HG02938 (cell line): ENCODE measurements at regions not wholly inside any gene's neighbourhood (a gene's known extent, or its start where the extent isn't known, plus 50 kb on each side); places are given as distances from the start of the nearest gene placed in this dataset.
"Not testable (repeated sequence)": the region's sequence is repeated elsewhere in the genome, so short reads cannot be mapped to it uniquely, and the experiment has no call there.

ENCODE experiments used
- ATAC-seq: cut with Tn5 transposase; IDR thresholded peaks from one replicate; pipeline ENCODE4 v1.9.1; 2021; ENCODE audit warnings: mild to moderate bottlenecking, moderate library complexity; ENCODE audit not compliant: unreplicated experiment

DNA sequence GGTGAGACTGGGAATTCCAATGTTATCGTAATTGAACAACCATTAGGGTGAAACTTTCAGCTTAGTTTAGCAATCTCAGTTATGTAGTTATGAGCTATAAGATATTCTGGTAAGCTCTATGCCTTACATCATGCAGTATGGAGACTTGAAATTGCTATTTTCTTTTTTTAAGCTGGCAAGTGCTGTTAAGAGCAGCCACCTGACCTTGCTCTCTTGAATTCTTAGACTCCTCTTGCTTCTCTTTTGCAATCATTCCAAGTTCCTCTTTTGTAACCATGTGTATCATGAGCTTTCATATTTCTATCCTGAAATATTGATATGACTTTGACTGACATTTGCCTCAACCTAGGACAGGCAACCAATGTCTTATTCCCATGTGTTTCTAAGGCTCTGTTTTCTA lies 446.3 kb upstream of the SLC35B3 start:
- ATAC-seq: no peak

DNA sequence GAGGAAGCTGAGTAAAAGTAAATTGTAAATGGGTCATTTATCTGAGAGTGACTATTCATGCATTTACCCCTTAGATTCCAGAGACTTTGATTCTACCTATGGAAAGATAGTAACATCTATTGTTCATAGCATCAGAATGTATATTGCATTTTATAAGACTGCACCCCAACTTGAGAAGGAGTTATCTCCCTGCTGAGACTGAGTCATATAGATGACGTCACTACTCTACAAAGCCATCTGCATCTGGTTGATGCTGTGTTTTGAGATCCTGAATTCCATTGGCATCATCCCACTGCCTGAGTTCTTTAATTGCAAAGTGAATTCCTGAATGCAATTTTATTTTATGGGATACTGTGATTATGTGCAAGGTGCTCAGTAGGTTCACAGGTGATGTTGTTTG lies 444.0 kb upstream of the SLC35B3 start:
- no peak for ATAC-seq

DNA sequence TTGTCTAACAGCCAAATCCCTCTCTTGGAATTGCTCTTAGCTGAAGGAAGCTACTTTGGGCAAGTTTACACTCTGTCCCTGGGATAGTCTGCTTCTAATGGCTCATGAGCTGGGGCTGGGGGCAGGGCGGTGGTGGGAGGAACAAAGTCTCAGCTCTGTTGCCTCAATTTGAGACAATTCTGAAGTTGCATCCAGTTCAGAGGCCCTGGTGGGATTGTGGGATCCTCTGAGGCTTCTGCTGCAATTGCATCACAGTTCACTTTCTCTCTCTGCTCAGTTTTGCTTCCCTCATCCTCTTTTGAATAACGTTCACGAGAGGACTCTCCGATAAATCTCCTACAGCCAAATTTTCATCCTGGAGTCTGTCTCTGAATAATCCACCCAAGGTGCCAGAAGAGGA lies 440.6 kb upstream of the SLC35B3 start:
- ATAC-seq: no peak

DNA sequence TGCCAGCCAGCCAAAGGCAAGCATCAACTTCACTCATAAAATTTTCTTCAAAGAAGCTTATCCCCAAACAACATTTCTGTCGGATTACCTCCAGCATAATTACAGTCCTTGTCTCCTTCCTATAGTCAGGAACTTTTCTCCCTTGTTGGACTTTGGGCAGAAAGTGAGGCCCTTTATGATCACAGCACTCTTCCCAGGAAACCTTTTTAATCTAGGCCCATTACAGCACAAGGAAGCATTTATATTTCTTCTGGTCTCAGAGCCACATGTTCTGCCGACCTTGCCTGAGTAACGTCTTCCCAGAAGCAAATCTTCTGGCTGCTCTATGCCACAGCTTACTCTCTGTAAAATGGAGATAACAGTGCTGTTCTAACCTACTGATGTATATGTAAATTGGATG lies 437.2 kb upstream of the SLC35B3 start:
- no peak for ATAC-seq

DNA sequence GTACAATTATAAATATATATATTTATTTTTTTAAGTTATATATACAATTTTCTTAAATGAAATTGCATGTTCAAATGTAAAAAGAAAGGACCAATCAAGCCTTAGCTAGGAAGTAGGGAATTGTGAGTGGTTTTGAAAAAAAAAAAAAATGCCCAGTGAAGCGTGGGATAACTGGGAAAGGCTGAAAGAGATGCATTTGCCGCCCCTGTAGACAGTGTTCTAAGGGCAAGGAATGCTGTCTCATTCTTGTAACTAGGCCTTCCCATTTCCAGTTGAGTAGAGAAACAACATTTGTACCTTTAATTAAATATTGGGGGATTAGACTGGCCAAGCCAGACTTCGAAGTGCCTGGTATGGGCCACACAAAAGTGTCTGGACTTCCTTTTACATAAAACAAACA lies 430.1 kb upstream of the SLC35B3 start:
- no peak for ATAC-seq

DNA sequence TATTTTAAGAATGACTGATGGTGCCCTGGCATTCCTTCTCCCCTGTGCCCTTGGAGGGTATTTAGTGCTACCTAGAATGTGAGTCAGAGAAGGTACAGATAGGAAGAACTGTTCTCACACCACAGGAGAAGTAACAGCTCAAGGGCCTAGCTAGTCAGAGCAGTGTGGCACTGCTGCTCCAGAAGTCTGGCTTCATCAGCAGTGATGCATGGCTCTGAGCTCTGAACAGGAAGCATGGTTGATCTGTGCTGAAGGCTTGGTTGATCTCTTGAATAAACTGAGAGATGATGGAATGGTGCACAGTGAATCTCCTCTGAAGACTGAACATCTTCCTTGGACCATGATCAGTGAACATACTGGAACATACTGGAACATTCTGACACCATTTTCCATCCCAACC lies 425.3 kb upstream of the SLC35B3 start:
- no peak for ATAC-seq

DNA sequence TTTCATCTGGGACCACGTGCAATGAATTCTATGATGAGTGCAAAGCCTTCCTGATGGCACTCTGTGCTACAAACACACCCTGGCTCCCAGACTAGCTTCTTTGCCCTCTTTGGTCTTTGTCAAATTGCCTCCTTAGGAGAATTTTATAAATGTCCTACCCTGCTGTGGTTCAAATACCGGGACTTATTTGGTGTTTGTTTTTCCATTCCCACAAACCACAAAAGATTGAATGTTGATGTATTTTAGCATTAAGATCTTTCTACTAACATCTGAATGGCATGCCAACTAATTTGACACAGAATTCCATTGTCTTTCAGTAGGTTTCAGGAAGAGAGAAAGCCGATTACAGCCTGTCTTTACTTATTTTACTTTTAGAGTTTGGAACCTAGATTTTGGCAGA lies 424.2 kb upstream of the SLC35B3 start:
- ATAC-seq: no peak

DNA sequence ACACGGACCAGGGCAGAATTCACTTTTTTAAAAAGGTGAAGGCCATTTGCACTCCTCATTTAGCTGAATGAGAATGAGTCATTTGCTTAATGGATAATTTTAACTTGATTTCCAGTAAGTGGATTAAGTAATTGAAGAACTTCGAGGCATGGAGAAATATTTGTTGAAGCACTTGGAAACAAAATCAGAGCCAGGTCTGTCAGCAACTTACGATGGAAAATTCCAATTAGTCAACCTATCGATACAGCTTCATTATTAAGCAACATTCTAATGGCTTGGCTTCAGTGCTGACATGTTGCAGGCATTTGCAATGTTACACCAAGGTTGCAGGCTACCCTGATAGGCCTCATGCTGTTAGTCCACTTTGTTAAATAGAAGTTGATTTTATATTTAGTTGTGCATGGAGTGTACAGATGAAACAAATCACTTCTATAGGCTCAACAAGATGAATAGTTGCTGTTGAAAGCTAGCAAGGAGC lies 423.5 kb upstream of the SLC35B3 start:
- no peak for ATAC-seq

DNA sequence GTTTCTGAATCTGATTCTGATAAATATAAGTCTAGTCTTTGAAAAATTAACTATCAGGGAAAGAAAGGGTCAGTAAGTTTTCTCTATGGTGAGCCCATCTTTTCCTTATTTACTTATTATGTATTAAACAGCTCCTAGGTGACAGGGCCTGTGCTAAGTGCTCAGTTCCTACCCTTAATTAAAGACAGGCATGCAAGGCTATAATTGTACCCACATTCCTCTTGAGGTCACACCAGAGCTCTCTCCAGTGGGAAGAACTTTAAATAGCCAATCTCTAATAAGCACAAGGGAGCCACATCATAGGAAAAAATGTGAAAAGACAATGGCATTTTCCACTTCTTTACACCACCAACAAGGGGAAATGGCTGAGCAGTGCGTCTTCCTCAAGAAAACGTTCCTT lies 421.8 kb upstream of the SLC35B3 start:
- ATAC-seq: no peak

DNA sequence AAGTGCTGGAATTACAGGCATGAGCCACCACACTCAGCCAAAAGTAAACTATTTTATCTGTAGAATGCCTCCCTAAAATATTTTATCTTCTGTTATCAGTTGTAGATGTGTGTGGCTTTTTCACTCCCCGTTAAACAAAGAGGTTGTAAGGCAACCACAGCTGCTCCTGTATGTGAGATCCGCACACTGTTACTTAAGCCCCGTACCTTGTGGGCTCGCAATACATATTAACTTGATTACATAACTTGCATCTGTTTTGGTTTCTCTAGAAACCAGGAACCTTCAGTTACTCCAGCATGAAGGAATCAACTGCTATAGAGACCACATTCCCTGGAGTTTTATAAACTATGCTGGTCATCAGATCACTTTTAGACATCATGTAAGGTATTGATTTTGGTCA lies 420.1 kb upstream of the SLC35B3 start:
- ATAC-seq: no peak

DNA sequence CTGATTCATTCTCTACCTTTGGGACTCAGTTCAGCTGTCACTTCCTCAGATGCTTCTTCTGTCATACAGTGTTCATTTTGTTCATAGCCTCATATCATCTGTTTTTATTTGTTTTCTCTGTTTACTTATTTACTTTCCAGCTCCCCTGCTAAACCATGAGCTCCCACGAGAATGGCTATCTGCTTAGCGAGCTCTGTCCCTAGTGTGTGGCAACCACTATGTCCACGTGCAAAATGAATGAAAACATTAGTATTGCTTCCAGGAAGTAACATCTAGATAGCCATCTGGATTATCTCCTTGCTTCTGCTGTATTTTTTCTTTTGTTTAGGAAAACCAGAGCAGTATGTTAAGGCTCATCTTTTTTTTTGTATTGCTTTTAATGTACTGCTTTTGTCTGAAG lies 417.0 kb upstream of the SLC35B3 start:
- ATAC-seq: no peak

DNA sequence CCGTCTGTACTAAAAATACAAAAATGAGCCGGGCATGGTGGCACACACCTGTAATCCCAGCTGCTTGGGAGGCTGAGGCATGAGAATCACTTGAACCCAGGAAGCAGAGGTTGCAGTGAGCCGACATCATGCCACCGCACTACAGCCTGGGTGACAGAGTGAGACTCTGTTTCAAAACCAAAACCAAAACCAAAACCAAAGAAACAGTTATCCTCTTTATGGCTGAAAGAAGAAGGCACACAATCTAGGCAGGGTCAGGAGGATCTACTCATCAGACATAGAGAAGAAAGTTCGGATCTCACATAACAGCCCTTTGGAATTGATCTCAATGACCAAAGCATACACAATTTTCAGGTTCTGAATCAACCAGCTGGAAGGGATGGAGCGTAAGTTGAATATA lies 411.3 kb upstream of the SLC35B3 start:
- not testable (repeated sequence) for ATAC-seq

DNA sequence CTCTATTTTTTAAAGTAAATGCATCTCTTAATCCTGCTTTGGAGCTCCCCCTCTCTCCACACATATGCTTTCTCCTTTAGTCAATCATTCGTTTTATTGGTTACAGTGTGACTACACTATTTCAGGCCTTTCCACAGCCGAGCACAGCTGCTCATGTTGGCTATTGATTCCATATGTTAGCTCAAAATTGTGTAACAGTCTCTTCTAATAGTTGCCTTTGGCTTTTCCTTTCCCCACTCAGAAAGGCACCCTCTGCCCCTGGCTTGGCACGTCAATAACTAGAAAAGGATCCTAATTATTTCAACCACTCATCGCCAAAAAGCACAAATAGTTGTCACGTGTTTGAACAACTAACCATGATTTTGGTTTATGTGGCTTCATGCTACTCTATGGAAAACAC lies 410.3 kb upstream of the SLC35B3 start:
- ATAC-seq: no peak

DNA sequence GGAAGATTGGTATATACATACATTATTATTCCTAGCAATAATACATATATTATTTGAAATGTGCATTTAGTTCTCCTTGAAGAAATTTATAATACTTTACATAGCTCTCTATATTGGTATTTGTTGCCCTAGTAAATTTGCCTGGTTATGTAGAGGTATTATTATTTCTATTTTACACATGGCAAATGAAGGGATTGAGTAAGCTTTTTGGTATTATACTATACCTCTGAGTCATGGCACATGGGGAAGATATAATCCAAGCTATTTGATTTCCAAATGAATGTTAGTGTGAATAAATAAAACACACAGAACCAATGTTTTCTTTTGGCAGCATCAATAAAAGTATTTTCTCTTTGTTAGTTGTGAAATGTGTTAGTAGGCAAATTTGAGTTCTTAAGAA lies 409.6 kb upstream of the SLC35B3 start:
- ATAC-seq: no peak

DNA sequence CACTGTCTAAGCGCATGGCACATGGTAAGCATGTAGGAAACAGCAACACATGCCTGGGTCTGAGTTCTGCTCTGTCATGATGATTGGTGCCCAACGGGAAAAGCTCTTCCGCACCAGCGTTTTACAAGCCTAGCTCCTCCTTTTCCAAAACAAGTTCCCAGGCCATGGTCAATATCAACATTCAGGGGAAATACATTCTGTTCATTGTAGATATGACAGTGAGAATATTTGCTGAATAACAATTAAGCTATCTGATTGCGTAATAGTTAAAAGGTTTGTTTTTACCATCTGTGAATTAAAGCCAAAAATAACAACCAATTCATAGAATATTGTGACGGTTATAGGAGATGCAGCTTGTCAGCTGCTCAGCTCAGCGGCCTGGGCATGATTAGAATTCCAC lies 404.3 kb upstream of the SLC35B3 start:
- no peak for ATAC-seq

DNA sequence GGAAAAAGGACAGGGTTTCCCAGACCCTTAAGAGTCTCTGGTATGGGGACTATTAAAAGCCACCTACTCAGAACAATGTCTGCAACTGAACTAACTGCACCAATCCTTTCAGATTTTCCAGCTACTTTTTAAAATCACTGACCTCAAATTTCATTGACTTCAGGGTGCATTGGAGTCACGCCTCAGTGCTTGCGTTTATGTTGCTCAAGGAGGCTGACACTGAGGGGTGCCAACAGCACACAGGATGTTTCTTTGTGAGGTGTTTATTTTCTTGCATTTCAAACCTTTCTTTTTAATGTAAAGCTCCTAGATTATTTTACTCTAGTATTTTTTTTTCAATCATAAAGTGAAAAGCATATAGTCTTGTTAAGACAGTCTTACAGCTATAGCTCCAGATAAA lies 402.0 kb upstream of the SLC35B3 start:
- ATAC-seq: no peak

DNA sequence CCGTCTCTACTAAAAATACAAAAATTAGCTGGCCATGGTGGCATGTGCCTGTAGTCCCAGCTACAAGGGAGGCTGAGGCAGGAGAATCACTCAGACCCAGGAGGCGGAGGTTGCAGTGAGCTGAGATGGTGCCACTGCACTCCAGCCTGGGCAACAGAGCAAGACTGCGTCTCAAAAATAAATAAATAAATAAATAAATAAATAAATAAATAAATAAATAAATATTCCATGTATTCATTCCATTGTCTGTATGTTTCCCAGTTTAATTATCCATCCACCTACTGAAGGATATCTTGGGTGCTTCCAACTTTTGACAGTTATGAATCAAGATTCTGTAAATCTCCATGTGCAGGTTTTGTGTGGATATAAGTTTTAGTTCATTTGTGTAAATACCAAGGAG lies 397.4 kb upstream of the SLC35B3 start:
- ATAC-seq: not testable (repeated sequence)

DNA sequence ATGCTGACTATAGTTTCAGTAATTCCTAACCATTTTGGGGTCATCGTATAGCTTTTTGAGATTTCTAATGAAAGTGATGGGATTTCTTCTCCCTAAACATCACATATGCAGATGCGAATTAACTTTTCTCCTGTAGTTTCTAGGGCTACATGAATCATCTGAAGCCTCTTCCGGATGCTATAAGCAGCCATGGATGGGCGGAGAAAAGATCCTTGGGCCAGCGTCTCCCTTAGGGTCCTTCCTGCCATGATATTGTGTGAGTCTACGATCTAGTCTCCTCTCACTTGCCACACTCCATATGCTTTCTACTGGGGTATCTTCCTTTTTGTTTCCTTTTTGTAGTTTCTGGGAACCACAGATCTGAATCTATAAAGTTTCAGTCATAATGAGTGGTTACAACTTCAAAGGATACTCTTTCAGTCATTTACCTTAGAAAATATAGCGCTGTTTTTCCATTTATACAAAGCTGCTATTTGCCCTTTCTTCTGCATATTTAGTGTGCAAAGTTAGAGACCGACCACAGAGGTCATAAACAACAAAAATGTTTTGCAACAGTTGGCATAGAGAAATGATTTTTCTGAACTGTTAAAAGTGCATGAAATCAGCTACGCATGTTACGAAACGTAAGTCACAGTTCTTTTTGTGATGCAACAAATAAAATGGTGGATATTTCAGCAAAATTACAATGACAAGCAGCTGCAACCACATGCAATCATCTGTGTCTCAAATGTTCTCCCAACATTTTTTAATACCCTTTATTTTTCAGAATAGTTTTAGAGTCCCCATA lies 396.2 kb upstream of the SLC35B3 start:
- ATAC-seq: no peak

DNA sequence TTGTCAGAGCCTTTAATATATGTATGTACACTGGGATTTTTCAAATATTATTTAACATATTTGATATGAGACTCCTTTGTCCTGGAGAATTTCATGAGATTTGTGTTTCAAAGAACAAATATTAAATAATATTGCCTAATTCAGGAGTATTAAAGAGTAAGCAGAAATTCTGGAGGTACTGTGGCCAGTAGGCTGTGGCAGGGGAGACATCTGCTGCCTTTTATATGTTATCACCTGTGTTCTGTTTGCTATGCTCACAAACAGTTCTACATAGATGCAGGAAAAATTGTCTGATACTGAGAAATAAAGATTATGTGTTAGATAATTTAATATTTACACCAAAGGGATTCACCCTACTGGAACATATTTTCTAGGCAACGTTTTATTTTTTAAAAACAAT lies 395.4 kb upstream of the SLC35B3 start:
- ATAC-seq: no peak

DNA sequence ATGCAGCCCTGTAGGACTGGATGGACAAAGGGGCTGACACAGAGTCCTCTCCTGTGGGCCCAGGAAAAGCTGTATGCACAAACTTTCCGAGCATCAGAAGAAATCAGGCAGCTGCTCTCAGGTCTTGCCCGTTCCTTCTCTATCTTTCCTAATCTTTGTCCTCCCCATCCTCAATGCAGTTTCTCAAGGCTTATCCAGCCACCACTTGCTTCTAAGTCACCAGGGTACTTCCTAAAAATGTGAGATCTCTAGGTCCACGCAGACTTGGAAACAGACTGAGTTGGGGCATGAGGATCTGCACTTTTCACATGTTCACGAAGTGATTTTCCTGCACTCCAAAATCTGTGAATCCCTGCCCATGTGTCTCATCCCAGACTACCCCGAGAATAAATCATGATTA lies 394.5 kb upstream of the SLC35B3 start:
- no peak for ATAC-seq

DNA sequence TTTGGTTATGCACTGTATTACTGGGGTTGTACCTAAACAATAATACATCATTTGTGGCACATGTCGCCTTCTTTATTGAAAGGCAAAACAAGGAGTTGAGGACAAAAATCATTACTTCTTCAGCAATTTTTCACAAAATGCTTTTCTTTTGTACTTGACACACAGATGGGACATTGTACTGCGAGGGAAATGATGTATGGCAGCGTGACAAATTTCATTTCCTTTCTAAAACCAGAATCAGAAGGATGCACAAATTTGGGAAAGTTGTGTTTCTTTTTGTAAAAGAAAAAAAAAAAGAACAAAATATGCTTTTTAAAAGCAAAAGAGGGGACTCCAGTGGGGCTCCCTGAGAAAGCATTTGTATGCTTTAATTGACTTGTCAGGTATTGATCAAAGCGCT lies 394.0 kb upstream of the SLC35B3 start:
- ATAC-seq: no peak

DNA sequence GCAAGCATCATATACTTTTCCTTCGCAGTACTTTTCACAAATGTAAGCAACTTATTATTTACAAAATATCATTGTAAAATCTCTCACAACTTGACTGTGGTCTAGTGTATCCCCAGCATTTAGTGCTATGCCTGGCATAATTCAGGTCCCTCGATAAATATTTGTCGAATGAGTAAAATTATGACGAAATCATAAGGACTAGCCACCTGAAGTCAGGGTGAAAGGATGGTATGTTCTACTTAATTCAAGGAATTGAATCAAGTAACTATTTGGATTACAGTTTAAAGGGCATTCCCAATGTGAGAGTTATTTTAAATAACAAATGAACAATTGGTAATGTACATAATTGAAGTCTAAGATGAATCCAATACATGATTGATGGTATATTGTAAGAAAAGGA lies 393.0 kb upstream of the SLC35B3 start:
- no peak for ATAC-seq

DNA sequence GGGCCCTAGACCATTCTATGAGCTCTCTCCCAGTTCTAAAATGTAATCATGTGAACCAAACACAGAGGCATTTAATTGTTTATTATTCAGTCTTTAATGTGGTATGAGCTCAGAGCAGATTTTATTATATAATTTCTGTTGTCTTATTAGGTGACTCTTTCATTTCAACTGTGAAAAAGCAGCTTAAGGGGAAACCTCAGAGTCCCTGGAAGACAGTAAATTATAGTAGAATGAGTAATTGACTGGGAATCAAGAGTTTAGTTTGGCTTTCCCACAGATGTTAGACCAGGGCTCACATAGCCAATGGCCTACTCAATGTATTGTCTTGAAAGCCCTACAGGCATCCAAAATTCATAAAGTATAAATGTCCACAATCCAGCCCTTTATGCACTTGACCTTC lies 390.4 kb upstream of the SLC35B3 start:
- no peak for ATAC-seq
